Stomach (tissue), 4 donors: ENCODE measurements at regions not wholly inside any gene's neighbourhood (a gene's known extent, or its start where the extent isn't known, plus 50 kb on each side); places are given as distances from the start of the nearest gene placed in this dataset.

Experiments
- CTCF ChIP-seq, 7 experiments: fragments of 450-650 bp in 4 of 7; fragments of 200-600 bp in 3 of 7; sonication (generic) in 3 of 7; IDR thresholded peaks; one replicate each; pipeline ENCODE4 v1.5.1; 2016 to 2019; ENCODE audit warnings: antibody characterized with exemption in 7 of 7, control low read depth in 2 of 7, mild to moderate bottlenecking in 1 of 7
- POLR2A ChIP-seq, 4 donors: fragments of 450-650 bp; IDR thresholded peaks; one replicate each; pipeline ENCODE4 v1.6.1; 2016; ENCODE audit warnings: antibody characterized with exemption in 4 of 4, control low read depth in 2 of 4, mild to moderate bottlenecking in 1 of 4, moderate library complexity in 1 of 4
- POLR2AphosphoS5 ChIP-seq, 3 donors: sonication (generic); formaldehyde crosslinking; IDR thresholded peaks; one replicate each; pipeline ENCODE4 v1.6.1; 2016; ENCODE audit warnings: antibody characterized with exemption in 3 of 3

GRCh38 chrX:107514944-107515343 lies 65.5 kb downstream of the FRMPD3 start:
- TF ChIP-seq CTCF (IDR thresholded peaks at IDR 0.05), result no peak
- no peak for TF ChIP-seq POLR2A (IDR thresholded peaks at IDR 0.05)
- no peak for TF ChIP-seq POLR2AphosphoS5 (IDR thresholded peaks at IDR 0.05)
